GM18873 (cell line): ENCODE measurements at regions not wholly inside any gene's neighbourhood (a gene's known extent, or its start where the extent isn't known, plus 50 kb on each side); places are given as distances from the start of the nearest gene placed in this dataset.

ENCODE experiments used
- ATAC-seq: cut with Tn5 transposase; IDR thresholded peaks from one replicate; pipeline ENCODE4 v1.9.1; 2021; ENCODE audit warnings: mild to moderate bottlenecking, moderate library complexity, moderate number of reproducible peaks; ENCODE audit not compliant: unreplicated experiment, low FRiP score

DNA sequence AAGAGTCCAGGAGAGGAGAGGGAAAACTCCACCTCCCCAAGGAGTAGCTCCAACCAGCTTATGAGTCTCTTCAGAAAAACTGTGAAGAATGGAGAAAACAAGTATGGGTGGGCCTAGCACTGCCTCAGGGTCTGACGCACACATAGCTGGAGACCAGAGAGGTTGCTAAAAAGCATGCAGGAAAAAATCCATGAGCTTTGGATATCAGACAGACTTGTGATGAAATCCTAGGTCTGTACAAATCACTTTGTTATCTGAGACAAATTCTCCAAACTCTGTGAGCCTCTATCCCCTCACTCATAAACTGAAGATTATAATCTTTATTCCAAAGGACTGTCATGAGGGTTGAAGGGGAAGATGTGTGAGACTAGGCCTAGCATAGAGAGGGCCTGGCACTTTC is 141.5 kb upstream of the FGGY start:
- no peak for ATAC-seq

DNA sequence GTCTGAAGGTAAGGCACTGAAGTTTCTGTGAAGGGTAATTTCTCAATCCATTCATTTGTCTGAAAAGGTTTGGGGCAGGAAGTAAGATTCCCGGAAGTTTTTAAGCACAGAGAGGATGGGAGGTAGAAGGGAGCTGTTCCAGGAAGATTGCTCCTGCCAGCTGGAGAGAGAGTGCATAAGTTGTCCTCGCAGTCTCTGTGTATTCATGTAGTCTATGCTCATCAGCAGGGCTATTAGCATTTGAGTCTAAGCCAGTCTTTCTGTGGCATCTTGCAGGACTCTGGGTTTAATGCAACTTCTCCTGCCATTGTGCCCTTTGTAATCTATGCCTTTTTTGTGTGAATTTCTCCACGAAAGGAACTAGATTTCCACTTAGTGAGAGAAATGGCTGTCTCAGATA is 140.8 kb upstream of the FGGY start:
- ATAC-seq = no peak

DNA sequence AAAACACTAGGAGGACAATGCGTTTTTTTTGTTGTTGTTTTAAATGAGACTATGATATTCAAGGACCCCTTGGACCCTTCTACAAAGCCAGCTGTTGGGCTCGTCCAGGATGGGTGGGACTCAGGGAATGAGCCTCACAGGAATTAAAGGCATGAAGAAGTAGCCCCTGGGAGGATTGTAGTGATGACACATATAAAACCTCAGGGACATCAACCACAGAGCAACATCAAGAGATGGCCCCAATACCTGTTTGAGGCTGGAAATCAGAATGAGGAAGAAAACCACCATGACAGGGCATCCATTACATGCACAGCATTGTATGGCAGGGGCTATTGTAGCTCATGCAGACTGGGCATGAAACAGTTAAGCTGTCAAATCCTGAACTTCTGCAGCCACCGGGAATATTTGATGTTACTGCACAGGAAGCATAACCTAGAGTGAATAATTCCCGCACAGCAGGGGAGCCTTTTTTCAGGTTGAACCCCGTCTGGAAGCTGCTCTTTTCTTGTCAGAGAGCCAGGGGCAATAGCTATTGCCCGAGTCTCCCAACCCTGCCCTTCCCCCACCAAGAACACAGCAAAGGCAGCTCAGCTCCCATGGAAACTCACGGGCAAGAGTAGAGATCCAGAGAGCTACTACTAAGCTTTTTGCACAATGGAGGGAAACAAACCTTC is 140.2 kb upstream of the FGGY start:
- ATAC-seq = no peak

DNA sequence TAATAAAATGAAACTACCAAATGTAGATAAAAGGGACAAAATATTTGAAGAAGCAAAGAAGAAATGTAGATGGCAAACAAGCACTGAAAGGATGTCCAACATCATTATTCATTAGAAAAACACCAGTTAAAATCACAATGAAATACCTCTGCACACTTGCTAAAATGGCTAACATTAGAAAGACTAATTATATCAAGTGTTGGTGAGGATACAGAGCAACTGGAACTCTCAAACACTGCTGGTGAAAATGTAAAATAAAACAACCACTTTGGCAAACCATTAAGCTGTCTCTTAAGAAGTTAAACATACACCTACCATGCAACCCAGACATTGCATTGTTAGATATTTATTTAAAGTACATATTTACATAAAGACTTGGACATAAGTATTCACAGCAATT is 138.6 kb upstream of the FGGY start:
- ATAC-seq = no peak

DNA sequence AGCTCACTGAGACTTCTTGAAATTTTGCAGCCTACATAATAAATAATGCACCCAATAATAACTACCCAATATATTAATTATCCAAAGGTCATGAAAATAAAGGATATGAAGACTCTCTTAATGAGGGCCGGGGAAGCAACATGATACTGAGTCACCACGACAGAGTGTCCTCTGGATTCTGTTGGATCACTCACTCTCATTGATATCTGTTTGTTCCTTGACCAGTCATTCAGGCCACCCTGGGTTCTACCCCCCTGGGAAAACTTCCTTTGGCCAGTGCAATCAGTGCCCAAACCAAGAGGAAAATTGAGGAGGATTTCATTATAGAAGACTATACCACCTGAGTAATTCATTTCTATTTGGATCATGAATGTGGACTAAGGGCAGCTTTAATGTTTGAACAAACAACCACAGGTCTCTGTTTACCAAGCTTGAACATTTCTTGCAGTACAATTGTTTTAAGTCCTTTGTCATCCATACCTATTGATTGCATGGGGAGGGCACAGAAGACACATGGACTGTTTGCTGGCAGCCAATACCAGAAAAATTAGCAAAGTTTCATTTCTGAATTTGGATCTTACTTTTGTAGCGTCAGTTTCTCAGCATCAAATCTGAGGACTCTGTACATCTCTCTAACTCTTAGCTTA is 137.2 kb upstream of the FGGY start:
- ATAC-seq = no peak

DNA sequence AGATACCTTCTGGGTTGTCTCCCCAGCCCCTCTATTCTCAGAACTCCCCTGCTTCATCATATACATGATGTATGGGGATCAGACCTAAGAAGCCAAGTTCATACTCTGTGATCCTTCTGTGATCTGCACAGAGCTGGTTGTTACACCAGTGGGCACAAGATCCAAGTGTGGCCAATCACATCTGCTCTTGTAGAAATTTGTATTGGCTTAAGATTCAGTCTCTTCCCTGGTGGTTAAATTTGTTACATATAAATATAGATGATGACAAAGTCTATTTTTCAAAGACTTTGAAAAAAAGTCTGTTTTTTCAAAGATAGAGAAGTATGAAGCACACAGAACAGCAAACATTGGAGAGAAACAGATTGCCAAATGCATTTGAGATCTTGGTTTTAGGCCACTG is 135.8 kb upstream of the FGGY start:
- no peak for ATAC-seq

DNA sequence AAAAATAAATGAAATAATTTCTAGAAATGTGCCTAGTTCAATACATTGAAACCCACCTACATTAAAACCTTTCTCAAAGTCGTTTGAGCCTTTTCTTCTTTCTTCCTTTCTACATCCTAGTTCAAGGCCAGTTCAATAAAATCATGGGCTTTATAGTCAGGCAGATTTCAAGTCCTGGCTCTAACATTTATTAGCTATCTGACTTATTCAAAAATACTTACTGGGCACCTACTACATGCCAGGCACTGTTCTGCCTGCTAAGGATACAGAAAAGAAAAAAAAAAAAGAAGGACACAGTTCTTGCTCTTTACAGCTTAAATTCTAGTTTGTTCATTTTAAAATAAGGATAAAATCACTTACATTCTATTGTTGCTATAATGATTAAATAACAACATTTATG is 134.2 kb upstream of the FGGY start:
- ATAC-seq = no peak

DNA sequence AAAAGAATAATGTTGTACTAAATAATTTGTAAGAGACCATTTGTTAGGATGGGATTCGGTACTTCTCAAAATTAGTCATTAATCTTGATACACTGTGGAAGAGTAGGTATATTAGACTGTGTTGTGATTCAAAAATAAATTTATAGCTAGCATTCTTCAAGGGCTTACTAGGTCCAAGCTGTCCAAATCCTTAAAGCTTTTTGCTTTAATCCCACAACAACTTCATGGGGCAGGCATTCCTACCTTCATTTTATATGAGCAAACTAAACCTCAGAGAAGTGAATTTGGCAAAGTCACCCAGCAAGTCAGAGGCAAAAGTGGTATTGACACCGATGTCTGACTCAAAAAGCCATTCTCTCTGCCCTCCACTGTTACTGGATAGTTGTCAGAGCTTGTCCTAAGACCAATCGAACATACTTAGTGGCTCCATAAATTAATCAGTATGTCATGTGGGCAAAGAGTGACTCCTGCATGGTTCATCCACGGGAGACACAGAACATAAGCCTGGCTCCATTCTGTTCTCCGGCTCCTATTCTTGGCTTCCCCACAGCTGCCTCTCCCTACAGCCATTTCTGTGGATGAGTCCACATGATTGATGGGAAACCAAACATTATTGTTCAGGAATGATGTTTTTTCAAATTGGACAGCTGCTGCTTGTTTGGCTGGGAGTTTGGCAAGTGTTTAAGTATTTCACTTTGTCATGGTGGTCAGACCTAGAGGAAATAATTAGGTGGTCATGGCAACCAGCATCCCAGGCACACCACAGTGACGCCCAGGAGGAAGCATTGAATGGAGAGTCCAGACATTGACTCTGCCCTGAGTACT is 133.4 kb upstream of the FGGY start:
- ATAC-seq = no peak

DNA sequence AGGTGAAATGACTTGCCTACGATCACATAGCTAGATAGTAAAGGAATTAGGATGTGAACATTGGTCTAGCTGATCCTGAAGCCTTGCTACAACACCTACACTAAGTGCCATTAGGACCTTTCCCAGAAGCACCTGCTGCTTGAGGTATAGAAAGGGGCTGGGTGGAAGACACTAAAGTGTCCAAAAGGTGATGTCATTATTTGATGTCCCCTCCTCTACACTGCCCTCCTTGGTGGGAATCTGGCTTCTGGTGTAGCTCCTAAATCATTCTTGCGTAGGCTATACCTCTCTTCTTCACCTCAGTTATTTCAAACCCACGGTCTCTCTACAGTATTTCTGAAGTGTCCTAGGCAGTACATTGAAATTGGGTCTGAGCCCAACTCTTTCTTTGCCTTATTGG is 132.5 kb upstream of the FGGY start:
- ATAC-seq = no peak

DNA sequence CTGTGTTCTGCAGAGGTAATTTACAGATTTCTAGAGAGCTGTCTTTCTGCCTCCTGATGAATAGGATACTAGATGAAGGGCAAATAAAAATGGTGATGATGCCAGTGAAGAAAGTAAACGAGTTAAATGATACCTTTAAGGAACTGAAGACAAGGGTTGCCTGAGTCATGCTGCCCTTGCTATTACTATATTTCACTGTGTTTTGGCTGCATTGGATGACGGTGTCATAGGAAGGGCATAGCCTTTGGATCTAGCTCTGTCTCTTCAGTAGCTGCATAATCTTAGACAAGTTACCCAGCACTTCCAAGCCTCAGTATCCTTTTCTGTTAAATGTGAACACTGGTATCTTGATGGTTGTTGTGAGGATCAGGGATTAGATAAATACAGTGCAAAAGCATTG is 131.5 kb upstream of the FGGY start:
- ATAC-seq = no peak

DNA sequence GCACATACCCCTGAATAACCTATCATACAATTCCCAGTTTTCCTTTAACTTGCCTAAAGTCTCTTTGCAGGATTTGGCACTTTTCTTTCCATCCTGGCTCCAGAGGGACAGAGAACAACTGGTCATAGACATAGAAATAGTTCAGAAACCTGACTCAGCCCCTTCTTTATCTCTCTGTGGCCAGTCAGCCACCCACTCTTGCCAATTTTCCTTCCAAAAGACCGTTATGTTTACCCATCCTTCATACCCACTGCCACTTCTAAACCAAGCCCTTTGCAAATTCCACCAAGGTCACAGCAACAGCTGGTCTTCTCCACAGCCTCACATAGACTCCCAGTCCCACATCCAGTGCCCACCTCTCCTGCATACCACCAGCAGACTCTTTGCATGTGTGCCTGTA is 127.2 kb upstream of the FGGY start:
- no peak for ATAC-seq

DNA sequence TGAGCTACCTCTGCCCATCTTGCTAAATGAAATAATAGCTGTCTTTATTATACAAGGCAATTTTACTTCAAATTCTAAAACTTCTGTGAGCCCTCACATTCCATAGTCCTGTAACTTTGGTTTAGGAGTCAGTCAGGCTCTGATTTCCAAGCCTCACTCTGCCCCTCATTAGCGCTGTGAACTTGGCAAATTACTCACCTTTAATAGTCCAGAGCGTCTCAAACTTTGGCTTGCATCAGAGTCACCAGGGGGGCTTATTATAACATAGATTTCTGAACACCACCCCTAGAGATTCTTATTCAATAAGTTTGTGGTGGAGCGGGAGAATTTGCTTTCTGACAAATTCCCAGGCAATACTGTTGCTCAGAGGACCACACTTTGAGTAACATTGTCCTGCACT is 126.2 kb upstream of the FGGY start:
- ATAC-seq = no peak

DNA sequence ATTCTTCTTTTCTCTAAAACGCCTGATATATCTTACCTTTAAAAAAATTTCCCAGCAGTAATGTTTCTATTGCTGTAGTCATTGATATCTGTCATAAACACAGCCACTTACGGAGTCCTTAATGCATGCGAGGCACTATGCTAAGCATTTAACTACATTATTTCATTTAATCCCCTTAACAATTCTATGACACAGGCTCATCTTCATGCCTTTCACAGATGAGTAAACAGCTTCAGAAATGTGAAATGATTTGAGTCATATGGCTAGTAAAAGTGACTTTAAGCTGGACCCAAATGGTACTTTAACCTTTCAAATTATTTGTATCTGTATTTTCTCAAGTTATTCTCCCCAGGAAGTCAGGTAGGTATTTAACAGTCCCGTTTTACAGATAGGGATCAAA is 125.1 kb upstream of the FGGY start:
- no peak for ATAC-seq

DNA sequence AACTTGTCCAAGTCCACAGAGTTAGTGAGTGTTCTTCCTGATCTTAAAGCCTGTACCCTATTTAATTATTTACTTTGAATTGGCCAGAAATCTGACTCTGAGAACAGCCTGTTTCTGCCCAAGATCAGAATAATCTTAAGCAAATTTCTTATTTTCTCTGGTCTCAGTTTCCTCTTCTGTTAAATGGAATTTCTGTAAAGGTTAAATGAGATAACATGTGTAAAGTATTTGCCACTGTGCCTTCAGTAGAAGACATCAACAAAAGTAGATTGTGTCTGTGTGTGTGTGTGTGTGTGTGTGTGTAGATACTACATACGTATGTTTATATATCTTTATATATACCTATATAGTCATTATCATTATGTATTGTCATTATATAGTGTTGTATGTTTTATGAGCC is 124.2 kb upstream of the FGGY start:
- no peak for ATAC-seq

DNA sequence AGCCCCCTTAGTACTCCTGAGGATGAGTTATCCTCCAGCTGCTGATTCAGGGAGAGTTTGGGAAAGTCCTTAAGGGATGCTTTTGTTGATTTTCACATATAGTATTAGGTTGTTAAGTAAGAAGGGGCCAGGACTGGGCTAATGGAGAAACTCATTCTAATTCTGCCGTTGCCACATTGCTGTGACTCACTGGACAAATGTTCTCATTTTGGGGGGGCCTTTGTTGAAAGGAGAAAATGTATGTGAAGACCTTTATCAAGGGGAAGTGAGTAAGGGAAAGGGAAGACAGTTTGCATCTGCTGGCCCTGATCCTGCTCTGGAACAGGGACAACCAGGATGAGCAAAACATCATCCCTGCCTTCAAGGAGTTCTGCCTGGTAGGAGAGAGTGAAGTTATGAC is 123.2 kb upstream of the FGGY start:
- no peak for ATAC-seq

DNA sequence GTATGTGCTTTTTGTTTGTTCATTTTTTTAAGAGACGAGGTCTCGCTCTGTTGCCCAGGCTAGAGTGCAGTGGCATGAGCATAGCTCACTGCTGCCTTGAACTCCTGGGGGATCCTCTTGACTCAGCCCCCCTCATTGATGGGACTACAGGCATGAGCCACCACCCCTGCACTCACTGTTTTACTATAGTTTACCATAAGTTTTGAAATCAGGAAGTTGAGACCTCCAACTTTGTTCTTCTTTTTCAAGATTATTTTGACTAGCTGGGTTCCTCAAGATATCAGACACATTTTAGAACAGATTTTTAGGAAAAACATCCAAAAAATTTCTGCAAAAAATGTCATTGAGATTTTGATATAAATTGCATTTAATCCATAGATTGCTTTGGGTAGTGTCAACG is 120.4 kb upstream of the FGGY start:
- no peak for ATAC-seq

DNA sequence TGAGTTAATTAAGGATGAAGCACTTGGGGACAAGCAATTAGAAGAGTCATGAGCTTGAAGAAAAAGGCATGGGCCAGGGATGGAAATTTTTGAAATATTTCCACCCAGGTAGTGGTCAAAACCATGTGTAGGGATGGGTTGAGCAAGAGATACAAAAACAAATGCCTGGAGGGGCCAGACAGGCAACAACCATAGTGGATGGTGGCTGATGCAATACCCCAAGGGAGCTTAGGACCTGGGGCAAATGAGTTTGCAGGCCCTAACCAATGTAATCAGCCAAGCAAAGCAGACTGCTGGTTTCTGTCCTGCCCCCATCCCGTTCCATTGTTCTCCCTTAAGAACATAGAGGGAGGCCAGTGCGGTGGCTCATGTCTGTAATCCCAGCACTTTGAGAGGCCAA is 119.1 kb upstream of the FGGY start:
- ATAC-seq = no peak

DNA sequence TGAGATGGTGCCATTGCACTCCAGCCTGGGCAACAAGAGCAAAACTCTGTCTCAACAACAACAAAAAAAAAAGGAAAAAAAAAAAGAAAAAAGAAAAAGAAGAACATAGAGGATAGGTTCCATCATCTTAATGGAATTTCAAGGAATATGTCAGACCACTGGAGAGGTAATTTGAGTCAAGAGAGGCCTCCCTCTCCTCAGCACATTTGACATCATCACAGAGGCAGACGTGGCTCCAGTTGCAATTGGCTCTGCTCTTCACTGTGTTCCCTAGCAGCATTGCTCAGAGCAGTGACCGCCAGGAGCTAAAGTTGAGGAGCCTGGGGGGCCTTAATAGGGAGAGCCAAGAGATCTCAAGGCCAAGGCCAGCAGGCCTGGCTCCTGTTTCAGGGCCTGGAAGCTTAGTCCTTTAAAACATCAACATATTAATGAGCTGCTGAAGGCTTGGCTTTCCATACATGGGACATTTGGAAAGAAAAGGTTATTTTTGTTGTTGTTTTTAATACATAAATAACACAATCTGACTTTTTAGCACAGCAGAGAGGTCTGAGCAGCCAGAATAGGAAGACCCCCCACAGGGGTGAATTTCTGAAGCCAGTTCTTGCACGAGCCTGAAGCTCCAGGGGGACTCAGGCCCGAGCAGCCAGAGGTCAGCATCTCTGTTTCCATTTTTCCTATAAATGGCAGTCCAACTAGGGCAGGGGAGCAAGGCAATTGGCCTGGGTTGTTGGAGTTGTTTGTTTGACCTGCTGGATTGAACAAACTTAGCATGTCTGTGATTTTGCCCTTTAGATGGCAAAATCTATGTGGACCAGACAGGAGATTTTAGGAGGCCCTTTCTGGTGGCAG is 118.3 kb upstream of the FGGY start:
- ATAC-seq = no peak

DNA sequence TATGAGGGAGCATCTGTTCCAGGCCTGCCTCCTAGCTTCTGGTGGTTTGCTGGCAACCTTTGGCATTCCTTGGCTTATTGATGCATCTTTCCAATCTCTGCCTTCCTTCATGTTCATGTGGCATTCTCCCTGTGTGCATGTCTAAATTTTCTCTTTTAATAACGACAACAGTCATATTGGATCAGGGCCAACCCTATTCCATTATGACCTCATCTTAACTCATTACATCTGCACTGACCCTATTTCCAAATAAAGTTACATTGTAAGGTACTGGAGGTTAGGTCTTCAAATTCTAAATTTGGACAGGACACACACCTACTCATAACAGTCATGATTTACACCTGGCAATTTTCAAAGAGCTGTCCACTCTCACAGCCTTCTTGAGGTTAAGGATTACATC is 117.2 kb upstream of the FGGY start:
- no peak for ATAC-seq

DNA sequence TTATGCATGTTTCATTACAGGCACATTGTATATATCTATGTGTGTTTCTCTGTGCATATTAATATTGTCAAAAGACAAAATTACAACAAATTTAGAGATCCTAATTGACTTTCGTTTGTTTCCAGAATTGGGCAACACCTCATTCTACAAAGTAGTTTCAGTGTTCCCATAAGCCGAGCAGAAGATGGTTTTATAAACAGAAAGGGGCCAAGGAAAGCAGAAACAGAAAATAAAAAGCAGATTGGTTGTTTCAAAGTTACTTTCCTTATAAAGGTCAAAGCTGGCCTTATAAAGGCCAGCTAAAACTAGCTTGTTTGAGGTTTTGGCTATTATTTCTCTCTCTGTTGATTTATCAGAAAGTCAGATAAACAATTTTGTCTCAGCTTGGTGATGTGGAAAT is 116.2 kb upstream of the FGGY start:
- ATAC-seq = no peak

DNA sequence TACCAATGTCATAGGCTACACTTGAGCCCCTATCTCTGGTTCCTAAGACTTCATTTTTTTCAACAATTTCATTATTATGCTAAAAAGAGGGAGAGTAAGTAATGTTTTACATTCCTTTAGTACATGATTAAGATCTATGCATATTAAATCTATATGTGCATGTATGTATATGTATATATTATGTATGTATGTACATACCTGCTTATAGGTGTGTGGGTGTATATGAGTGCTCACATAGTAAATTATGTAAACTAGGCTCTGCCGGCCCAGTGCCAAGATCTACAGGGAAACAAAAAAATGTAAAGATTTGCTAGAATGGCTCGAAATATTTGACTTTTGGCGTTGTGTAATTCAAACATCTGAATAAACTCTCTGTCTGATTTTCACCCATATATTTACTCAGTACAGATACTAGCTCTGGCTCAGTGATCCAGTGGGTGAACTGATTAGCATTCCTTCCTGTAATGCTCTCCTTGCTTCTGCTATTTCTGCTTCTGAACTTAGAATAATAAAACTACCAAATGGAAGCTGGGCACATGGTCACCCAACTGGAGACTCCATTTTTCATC is 113.1 kb upstream of the FGGY start:
- ATAC-seq = no peak
